ENCODE measurements at regions not wholly inside any gene's neighbourhood (a gene's known extent, or its start where the extent isn't known, plus 50 kb on each side); places are given as distances from the start of the nearest gene placed in this dataset.

GRCh38 chr1:58284225-58284510, 262.4 kb downstream of the OMA1 start:
- H3F3A ChIP-seq (ENCODE audit: insufficient read depth, low read depth), result no peaks in the 10 kb centered on the region
- no peaks in the 10 kb centered on the region for H4K20me1 ChIP-seq (ENCODE audit: insufficient read depth)
- no peak overlapping the region for H2AFZ ChIP-seq
- no peak overlapping the region for H3K27ac ChIP-seq
- no peaks in the 10 kb centered on the region for H3K79me2 ChIP-seq (ENCODE audit: low read depth)
- no TSS peak for BruUV-seq (replicated peaks)
- no peak for TF ChIP-seq EZH2 (IDR thresholded peaks at IDR 0.05; ENCODE audit: low read depth)
- no peak for TF ChIP-seq CTCF (conservative IDR thresholded peaks at IDR 0.05)
- H3K9me2 ChIP-seq (ENCODE audit: insufficient read depth), result no peaks in the 10 kb centered on the region
- intact Hi-C loops (cut with micrococcal nuclease; ENCODE audit: unreplicated experiment), result no loop called here
- H3K4me1 ChIP-seq (replicated peaks; ENCODE audit: insufficient read depth), result no peaks in the 10 kb centered on the region
- DNase-seq, result no peak
- no peaks in the 10 kb centered on the region for H3K27me3 ChIP-seq (ENCODE audit: insufficient read depth, low read depth)
- CTCF ChIA-PET, result no interaction called here
- POLR2A ChIA-PET (ENCODE audit: unreplicated experiment), result no interaction called here
- H3K4me2 ChIP-seq, result no peak overlapping the region
- no peak overlapping the region for H3K4me3 ChIP-seq
- H3K36me3 ChIP-seq (ENCODE audit: low read depth), result no peaks in the 10 kb centered on the region
- no peaks in the 10 kb centered on the region for H3K9me3 ChIP-seq (ENCODE audit: insufficient read depth, low read depth)

GRCh38 chr1:58283388-58284224, 262.9 kb downstream of the OMA1 start:
- DNase-seq, result no peak
- no peaks in the 10 kb centered on the region for H3K27me3 ChIP-seq (ENCODE audit: insufficient read depth, low read depth)
- TF ChIP-seq EZH2 (IDR thresholded peaks at IDR 0.05; ENCODE audit: low read depth), result no peak
- TF ChIP-seq CTCF (conservative IDR thresholded peaks at IDR 0.05), result no peak
- H3K4me1 ChIP-seq (replicated peaks; ENCODE audit: insufficient read depth), result no peaks in the 10 kb centered on the region
- ChIA-PET CTCF (no interaction called here), POLR2A (ENCODE audit: unreplicated experiment) (no interaction called here)
- no peaks in the 10 kb centered on the region for H4K20me1 ChIP-seq (ENCODE audit: insufficient read depth)
- H3K9me2 ChIP-seq (ENCODE audit: insufficient read depth), result no peaks in the 10 kb centered on the region
- no peaks in the 10 kb centered on the region for H3K79me2 ChIP-seq (ENCODE audit: low read depth)
- no TSS peak for BruUV-seq (replicated peaks)
- no peak overlapping the region for H3K4me3 ChIP-seq
- H3K27ac ChIP-seq, result no peak overlapping the region
- H3K4me2 ChIP-seq, result no peak overlapping the region
- no peaks in the 10 kb centered on the region for H3K9me3 ChIP-seq (ENCODE audit: insufficient read depth, low read depth)
- H3F3A ChIP-seq (ENCODE audit: insufficient read depth, low read depth), result no peaks in the 10 kb centered on the region
- H2AFZ ChIP-seq, result no peak overlapping the region
- intact Hi-C loops (cut with micrococcal nuclease; ENCODE audit: unreplicated experiment), result no loop called here
- H3K36me3 ChIP-seq (ENCODE audit: low read depth), result no peaks in the 10 kb centered on the region

GRCh38 chr1:58282623-58283387, 263.7 kb downstream of the OMA1 start:
- Histone ChIP-seq H3K4me3 (no peak overlapping the region), H3K79me2 (ENCODE audit: low read depth) (no peaks in the 10 kb centered on the region), H3K36me3 (ENCODE audit: low read depth) (no peaks in the 10 kb centered on the region), H3K4me1 (replicated peaks; ENCODE audit: insufficient read depth) (no peaks in the 10 kb centered on the region), H3K9me2 (ENCODE audit: insufficient read depth) (no peaks in the 10 kb centered on the region), H3K4me2 (no peak overlapping the region), H4K20me1 (ENCODE audit: insufficient read depth) (no peaks in the 10 kb centered on the region), H2AFZ (no peak overlapping the region), H3K27ac (no peak overlapping the region), H3F3A (ENCODE audit: insufficient read depth, low read depth) (no peaks in the 10 kb centered on the region), H3K9me3 (ENCODE audit: insufficient read depth, low read depth) (no peaks in the 10 kb centered on the region), H3K27me3 (ENCODE audit: insufficient read depth, low read depth) (no peaks in the 10 kb centered on the region)
- ChIA-PET POLR2A (ENCODE audit: unreplicated experiment) (no interaction called here), CTCF (no interaction called here)
- intact Hi-C loops (cut with micrococcal nuclease; ENCODE audit: unreplicated experiment), result no loop called here
- no TSS peak for BruUV-seq (replicated peaks)
- no peak for DNase-seq
- no peak for TF ChIP-seq CTCF (conservative IDR thresholded peaks at IDR 0.05)
- TF ChIP-seq EZH2 (IDR thresholded peaks at IDR 0.05; ENCODE audit: low read depth), result no peak

Measured in PC-9 (cell line).